ENCODE measurements at regions not wholly inside any gene's neighbourhood (a gene's known extent, or its start where the extent isn't known, plus 50 kb on each side); places are given as distances from the start of the nearest gene placed in this dataset.

DNA sequence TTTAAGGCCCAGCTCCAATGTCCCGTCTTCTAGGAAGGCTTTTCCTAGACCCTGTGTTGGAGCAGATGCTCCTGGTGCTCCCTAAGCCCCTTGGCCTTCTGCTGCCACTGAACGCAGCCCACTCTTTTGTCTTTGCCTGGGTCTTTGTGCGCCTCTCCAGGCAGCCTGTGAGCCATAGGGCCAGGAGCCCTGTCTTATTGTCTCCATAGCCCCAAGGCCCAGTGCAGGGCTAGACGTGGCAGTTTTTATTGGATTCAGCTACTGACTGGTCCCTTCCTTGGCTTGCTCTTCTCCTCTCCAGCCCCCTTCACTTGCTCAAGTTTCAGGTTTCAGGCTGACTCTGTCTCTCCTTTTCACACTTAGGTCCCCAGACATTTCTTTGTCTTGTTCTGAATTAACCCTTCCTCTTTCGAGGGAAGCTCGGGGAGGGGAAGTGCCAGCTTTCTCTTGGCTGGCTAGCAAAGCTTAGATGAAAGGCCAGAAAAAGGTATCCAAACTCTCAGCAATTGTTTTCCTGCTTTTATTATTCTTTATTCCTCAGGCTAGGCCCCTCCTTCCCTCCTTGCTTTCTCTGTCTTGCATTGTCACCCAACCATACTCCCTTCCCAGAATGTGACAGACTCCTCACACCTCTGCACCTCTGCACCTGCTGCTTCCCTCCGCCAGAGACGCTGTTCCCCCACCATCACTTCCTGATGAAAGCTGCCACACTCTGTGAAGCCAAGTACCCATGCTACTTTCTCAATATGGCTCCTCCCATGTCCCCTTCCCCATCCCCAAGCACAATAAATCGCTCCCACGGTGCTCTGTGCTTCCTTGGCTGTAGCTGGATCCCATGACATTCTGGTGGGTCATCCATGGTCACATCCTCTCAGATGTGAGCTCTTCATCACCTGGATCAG, 101.6 kb upstream of the CPEB4 start:
- TF ChIP-seq, protein P1, sequence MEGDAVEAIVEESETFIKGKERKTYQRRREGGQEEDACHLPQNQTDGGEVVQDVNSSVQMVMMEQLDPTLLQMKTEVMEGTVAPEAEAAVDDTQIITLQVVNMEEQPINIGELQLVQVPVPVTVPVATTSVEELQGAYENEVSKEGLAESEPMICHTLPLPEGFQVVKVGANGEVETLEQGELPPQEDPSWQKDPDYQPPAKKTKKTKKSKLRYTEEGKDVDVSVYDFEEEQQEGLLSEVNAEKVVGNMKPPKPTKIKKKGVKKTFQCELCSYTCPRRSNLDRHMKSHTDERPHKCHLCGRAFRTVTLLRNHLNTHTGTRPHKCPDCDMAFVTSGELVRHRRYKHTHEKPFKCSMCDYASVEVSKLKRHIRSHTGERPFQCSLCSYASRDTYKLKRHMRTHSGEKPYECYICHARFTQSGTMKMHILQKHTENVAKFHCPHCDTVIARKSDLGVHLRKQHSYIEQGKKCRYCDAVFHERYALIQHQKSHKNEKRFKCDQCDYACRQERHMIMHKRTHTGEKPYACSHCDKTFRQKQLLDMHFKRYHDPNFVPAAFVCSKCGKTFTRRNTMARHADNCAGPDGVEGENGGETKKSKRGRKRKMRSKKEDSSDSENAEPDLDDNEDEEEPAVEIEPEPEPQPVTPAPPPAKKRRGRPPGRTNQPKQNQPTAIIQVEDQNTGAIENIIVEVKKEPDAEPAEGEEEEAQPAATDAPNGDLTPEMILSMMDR (IDR thresholded peaks at IDR 0.05): no peak
- ATAC-seq: no peak
- Mint-ChIP-seq H3K4me3 (no peak overlapping the region), H3K36me3 (no peaks in the 10 kb centered on the region), H3K27ac (no peak overlapping the region), H3K27me3 (ENCODE audit: low read depth in 2 of 2) (no peaks in the 10 kb centered on the region), H3K4me1 (peaks cover 9 to 12% of the 10 kb centered on the region in 2 donors), H3K9me3 (no peaks in the 10 kb centered on the region)
- H3K27ac ChIP-seq (ENCODE audit: low read length): no peak overlapping the region
- no peaks in the 10 kb centered on the region for H3K9me3 ChIP-seq (ENCODE audit: control insufficient read depth, insufficient read depth, low read length)
- DNase-seq: peak in 1 of 2 donors; percentile 23
- no peaks in the 10 kb centered on the region for H3K36me3 ChIP-seq (ENCODE audit: control insufficient read depth, insufficient read depth, low read length)
- no peak overlapping the region for H3K4me3 ChIP-seq (ENCODE audit: low read length)
- 67% methylated on average over 10 of the region's 10 CpGs for WGBS (ENCODE audit: insufficient coverage)
- peaks cover 17% of the 10 kb centered on the region for H3K4me1 ChIP-seq (ENCODE audit: control insufficient read depth, insufficient read depth, low read length)
- intact Hi-C loops (cut with micrococcal nuclease): no loop called here
- no peaks in the 10 kb centered on the region for H3K27me3 ChIP-seq (ENCODE audit: control insufficient read depth, insufficient read depth, low read length)

DNA sequence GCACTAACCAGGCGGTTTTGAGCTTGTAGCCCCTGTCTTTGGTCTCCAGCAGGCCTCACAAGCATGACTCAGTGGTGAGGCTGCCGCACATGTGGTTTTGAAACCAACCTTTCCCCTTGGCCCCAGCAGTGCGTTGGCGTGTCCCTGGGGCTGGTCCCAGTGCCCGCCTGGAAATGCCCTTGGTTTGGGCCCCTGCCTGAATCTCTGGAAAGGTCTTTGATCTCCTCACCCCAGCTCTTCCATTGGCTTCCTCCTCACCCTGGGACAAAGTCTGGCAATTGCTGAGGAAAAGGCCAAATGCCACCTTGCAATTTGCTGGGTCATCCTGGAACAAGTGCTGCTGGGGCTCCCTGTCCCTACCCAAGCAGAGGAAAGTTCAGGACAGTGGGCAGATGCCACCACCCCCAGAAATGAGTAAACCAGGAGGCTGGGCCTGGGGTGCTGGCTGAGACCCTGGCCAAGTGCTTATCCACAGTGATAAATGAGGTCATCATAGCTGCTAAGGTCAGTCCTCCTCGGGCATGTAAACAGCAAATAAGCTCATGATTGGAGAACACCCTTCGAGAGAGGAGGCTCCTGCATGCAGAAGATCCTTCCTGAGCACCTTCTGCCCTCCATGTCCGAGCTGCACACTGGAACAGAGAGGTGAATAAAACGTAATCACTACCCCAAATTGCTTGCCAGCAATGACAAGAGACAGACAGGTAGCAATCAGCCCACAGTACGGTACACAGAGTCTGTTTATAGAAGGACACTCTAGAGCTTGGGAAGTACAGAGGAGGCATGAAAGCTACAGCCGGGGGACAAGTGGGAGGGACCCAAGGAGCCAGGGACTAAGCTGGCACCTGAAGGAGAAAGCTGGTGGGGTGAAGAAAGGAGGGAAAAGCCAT, 98.9 kb upstream of the CPEB4 start:
- TF ChIP-seq, protein P1 (IDR thresholded peaks at IDR 0.05): no peak
- no peak for ATAC-seq
- no peaks in the 10 kb centered on the region for H3K4me1 Mint-ChIP-seq
- H3K9me3 Mint-ChIP-seq: no peaks in the 10 kb centered on the region
- intact Hi-C loops (cut with micrococcal nuclease): no loop called here
- no peak for DNase-seq
- H3K27ac Mint-ChIP-seq: no peak overlapping the region
- H3K36me3 Mint-ChIP-seq: no peaks in the 10 kb centered on the region
- no peaks in the 10 kb centered on the region for H3K36me3 ChIP-seq (ENCODE audit: control insufficient read depth, insufficient read depth, low read length)
- no peak overlapping the region for H3K4me3 ChIP-seq (ENCODE audit: low read length)
- no peaks in the 10 kb centered on the region for H3K9me3 ChIP-seq (ENCODE audit: control insufficient read depth, insufficient read depth, low read length)
- peaks cover 12% of the 10 kb centered on the region for H3K4me1 ChIP-seq (ENCODE audit: control insufficient read depth, insufficient read depth, low read length)
- H3K27me3 Mint-ChIP-seq (ENCODE audit: low read depth in 2 of 2): no peaks in the 10 kb centered on the region
- no peak overlapping the region for H3K27ac ChIP-seq (ENCODE audit: low read length)
- H3K4me3 Mint-ChIP-seq: no peak overlapping the region
- 75% methylated on average over 11 of the region's 11 CpGs for WGBS (ENCODE audit: insufficient coverage)
- H3K27me3 ChIP-seq (ENCODE audit: control insufficient read depth, insufficient read depth, low read length): no peaks in the 10 kb centered on the region

DNA sequence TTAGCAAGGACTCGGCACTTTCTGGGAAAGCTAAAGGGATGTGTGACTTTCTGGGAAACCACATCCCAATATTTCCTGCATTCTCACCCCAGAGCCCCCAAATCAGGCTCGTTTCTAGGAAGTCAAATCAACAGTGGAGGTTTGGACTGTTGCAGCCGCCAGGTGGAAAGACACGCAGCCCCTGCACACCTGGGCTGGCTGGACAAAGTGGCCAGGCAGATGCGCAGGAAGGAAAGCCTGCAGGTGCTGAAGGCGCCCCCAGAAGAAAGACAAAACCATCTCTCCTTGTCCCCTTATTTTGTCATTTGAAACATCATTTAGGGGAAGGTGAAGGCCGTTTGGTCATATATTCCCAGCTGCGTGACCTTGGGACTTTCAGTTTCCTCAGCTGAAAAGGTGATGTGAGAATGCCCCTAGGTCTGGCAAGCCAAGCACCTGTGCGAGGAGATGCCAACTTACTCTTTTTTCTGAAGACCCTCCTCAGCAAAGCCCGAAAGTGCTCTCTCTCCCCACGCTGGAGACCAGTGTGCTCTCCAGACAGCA, 97.9 kb upstream of the CPEB4 start:
- TF ChIP-seq, protein P1 (IDR thresholded peaks at IDR 0.05): no peak
- Mint-ChIP-seq H3K9me3 (no peaks in the 10 kb centered on the region), H3K4me3 (no peak overlapping the region), H3K27me3 (ENCODE audit: low read depth in 2 of 2) (no peaks in the 10 kb centered on the region), H3K4me1 (no peaks in the 10 kb centered on the region), H3K36me3 (no peaks in the 10 kb centered on the region), H3K27ac (no peak overlapping the region)
- no peak for DNase-seq
- Histone ChIP-seq H3K9me3 (ENCODE audit: control insufficient read depth, insufficient read depth, low read length) (no peaks in the 10 kb centered on the region), H3K27ac (ENCODE audit: low read length) (no peak overlapping the region), H3K27me3 (ENCODE audit: control insufficient read depth, insufficient read depth, low read length) (no peaks in the 10 kb centered on the region), H3K4me3 (ENCODE audit: low read length) (no peak overlapping the region), H3K36me3 (ENCODE audit: control insufficient read depth, insufficient read depth, low read length) (no peaks in the 10 kb centered on the region), H3K4me1 (ENCODE audit: control insufficient read depth, insufficient read depth, low read length) (peaks cover 12% of the 10 kb centered on the region)
- intact Hi-C loops (cut with micrococcal nuclease): no loop called here
- ATAC-seq: no peak
- WGBS (ENCODE audit: insufficient coverage): 81% methylated on average over 11 of the region's 11 CpGs
